ENCODE measurements at regions not wholly inside any gene's neighbourhood (a gene's known extent, or its start where the extent isn't known, plus 50 kb on each side); places are given as distances from the start of the nearest gene placed in this dataset.
"Not testable (repeated sequence)": the region's sequence is repeated elsewhere in the genome, so short reads cannot be mapped to it uniquely, and the experiment has no call there.

DNA sequence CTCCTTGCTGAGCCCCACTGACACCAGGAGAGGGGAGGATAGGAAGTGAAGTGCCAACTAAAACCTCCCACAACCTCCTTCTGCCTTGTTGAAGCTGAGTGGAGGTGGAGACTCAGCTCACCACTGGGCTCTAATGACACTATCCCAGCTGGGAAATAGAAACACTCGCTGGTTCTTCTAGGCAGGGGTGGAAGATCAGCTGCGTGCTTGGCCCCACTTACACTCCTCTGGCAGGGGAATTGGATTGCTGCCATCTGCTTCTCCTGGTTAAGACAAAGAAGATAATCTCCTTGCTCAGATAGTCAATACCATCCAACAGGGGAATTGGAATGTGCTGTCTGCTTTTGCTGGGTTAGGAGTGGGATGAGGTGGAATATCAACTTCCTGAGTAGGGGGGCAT is 392.5 kb downstream of the ZNF674 start:
- DNase-seq: no peak

DNA sequence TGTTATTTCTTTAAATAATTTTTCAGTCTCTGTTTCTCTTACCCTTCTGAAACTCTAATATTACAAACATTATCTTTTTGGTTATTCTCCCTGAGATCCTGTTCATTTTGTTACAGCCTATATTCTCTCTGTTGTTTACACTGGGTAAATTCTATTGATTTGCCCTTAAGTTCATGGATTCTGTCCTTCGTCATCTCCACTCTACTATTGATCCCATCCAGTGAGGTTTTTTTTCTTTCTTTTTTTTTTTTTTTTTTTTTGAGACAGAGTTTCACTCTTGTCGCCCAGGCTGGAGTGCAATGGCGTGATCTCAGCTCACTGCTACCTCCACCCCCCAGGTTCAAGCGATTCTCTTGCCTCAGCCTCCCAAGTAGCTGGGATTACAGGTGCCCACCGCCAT is 393.9 kb downstream of the ZNF674 start:
- DNase-seq: not testable (repeated sequence)

- no peak for DNase-seq
Observed at GRCh38 chrX:46144566-46144965, 400.7 kb downstream of the ZNF674 start.

GRCh38 chrX:46140272-46140671 is 404.9 kb downstream of the ZNF674 start:
- no peak for DNase-seq

GRCh38 chrX:46130247-46130646 is 415.0 kb downstream of the ZNF674 start:
- no peak for DNase-seq

DNA sequence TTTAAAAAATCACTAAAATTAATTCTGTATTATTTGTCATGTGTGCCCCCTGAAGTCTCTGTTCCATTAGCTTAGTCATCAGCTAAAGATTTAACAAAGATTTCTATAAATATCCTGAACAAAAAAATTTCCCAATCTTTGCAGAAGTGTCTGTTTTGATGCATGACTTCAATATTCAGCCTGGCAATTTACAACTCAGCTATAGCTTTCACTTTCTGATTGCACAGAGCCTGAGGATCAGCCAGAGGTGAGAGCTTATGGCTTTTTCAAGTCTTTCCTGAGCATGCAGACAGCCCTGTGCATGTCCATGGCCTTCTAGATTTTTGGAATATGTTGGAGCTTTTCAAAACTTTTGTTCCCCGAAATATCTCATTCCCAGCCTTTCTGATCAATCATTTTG is 420.1 kb downstream of the ZNF674 start:
- DNase-seq: no peak

DNA sequence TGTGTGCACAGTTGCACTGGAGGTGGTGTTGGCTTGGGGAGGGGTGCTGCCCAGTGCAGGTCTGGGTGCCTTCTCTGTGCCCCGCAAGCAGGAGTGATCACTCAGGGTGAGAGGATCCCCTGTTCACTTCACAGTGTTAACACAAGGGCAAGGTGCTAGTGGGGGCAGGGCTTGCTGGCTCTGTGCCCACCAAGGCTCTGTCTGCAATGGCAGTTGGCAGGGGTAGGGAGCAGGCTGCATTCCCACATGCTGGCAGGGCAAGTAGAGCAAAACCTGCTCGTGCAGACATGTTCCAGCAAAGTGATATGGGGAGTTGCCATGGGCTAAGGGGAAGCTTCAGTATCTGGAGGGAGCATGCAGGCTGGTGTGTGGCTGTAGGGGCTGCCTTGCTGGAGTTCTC is 428.0 kb downstream of the ZNF674 start:
- DNase-seq: no peak

- DNase-seq: not testable (repeated sequence)
Observed at GRCh38 chrX:46087310-46087709, 457.9 kb downstream of the ZNF674 start.

- DNase-seq: not testable (repeated sequence)
Observed at GRCh38 chrX:46080121-46080520, 465.1 kb downstream of the ZNF674 start.

DNA sequence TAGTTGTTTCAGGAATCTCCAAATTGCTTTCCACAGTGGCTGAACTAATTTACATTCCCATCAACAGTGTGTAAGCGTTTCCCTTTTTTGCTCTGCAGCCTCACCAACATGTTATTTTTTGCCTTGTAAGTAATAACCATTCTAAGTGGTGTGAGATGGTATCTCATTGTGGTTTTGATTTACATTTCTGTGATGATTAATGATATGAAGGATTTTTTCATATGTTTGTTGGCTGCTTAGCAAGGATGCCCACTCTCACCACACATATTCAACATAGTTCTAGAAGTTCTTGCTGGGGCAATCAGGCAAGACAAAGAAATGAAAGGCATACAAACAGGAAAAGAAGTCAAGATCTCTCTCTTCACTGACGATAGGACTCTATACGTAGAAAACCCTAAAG is 472.4 kb downstream of the ZNF674 start:
- no peak for DNase-seq

DNA sequence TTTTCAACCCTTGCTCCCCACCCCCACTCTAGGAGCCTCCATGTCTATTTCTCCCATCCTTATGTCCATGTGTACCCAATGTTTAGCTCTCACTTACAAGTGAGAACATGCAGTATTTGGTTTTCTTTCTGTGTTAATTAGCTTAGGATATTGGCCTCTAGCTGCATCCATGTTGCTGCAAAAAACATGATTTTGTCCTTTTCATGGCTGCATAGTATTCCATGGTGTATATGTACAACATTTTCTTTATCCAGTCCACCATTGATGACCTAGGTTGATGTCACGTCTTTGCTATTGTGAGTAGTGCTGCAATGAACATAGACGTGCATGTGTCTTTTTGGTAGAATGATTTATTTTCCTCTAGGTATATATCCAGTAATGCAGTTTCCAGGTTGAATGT is 472.8 kb downstream of the ZNF674 start:
- DNase-seq: no peak

- no peak for DNase-seq
Observed at GRCh38 chrX:46070421-46070820, 474.8 kb downstream of the ZNF674 start.

GRCh38 chrX:46059316-46059715 is 485.9 kb downstream of the ZNF674 start:
- DNase-seq: no peak

DNA sequence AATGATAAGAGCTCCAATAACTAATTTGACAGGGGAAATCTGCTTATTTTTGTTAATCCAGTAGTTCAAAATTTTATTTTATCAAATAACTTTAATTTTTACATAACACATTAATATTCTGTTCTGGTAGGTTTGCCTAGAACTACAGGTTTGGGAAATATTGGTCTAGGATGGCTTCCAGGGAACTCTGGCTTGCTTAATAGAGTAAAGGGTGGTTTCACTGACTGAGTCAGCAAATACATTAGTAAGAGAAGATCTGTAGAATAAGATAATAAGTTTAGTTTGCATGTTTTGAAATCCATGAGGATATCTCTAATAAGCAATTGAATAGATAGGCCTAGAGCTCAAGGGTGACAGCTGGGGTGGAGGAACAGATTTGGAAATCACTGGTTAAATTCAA is 500.7 kb downstream of the ZNF674 start:
- no peak for DNase-seq

DNA sequence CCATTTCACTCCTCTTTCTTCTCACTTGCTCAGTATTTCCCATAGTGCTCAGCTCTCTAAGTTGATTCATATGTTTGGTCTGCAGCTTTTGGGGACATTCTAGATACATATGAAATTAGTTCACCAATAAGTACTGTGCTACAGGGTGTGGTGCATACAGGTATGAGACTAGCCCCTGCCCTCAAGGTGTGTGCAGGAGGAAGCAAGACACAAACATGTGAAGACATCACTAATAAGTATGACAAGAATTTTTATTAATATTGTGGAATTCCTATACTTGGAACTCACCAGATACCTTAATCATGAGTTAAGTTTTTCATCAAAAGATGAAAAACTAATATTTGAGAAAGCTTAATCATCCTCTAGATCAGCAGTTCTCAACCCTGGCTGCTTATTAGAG is 505.2 kb downstream of the ZNF674 start:
- DNase-seq: no peak

DNA sequence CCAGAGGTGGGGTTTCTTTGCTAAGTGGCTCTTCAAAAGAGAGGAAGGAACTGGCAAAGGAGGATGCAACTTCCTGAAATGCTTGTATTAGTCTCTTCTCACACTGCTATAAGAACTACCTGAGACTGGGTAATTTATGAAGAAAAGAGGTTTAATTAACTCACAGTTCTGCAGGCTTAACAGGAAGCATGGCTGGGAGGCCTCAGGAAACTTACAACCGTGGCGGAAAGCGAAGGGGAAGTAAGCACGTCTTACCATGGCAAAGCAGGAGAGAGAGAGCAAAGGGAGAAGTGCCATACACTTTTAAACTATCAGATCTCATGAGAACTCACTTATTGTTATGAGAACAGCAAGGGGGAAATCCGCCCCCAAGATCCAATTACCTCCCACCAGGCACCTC is 505.7 kb downstream of the ZNF674 start:
- DNase-seq: no peak

DNA sequence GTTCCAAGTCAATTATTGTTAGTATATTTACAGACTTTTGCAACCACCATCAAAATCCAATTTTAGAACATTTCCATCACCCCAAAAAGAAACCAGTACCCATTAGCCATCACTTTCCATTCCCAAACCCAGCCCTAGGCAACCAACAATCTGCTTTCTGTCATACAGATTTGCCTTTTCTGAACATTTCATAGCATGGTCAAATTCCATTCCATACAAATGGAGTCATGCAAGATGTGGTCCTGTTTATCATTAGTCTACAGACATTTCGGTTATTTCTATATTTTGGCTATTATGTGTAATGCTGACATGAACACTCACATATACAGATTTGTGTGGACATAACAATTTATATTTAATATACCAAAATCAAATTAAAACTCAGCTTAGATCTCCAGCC is 508.7 kb downstream of the ZNF674 start:
- DNase-seq: peak; percentile 37

GRCh38 chrX:46034868-46035267 is 510.4 kb downstream of the ZNF674 start:
- DNase-seq: no peak

GRCh38 chrX:46029777-46030176 is 515.4 kb downstream of the ZNF674 start:
- no peak for DNase-seq

GRCh38 chrX:46016296-46016695 is 528.9 kb downstream of the ZNF674 start:
- DNase-seq: no peak

DNA sequence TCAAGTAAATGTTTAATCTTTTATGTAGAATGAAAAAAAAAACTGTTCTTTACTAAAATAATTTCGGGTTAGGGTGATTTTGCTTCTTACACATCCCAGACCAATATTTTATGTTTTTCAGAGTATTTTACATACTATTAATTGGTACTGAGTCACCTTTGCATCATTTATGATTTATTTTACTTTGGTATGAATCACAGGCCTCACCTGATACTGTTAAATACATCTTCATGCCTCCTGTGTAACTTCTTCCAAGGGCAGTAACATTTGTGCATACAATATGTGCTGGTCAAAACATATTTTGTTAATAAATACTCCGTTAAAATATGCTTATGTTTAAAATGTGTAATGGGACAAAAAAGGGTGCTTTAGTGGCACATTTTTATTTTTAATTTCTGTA is 529.6 kb downstream of the ZNF674 start:
- DNase-seq: no peak

DNA sequence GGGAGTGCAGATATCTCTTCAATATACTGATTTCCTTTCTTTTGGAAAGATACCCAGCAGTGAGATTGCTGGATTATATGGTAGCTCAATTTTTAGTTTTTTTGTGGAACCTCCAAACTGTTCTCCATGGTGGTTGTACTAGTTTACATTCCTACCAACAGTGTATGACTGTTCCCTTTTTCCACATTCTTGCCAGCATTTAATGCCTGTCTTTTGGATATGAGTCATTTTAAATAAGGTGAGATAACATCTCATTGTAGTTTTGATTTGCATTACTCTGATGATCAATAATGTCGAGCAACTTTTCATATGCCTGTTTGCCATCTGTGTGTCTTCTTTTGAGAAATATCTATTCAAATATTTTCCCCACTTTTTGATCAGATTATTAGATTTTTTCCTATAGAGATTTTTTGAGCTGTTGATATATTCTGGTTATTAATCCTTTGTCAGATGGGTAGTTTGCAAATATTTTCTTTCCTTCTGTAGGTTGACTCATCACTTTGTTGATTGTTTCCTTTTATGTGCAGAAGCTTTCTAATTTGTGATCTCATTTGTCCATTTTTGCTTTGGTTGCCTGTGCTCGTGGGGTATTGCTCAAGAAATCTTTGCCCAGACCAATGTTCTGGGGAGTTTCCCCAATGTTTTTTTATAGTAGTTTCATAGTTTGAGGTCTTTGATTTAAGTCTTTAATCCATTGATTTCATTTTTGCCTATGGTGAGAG is 552.7 kb downstream of the ZNF674 start:
- DNase-seq: no peak

- DNase-seq: no peak
Observed at GRCh38 chrX:45986971-45987370, 558.2 kb downstream of the ZNF674 start.

- no peak for DNase-seq
Observed at GRCh38 chrX:45986081-45986480, 559.1 kb downstream of the ZNF674 start.

Measured in skin of body (tissue), 1 donor.